ENCODE measurements at regions not wholly inside any gene's neighbourhood (a gene's known extent, or its start where the extent isn't known, plus 50 kb on each side); places are given as distances from the start of the nearest gene placed in this dataset.

DNA sequence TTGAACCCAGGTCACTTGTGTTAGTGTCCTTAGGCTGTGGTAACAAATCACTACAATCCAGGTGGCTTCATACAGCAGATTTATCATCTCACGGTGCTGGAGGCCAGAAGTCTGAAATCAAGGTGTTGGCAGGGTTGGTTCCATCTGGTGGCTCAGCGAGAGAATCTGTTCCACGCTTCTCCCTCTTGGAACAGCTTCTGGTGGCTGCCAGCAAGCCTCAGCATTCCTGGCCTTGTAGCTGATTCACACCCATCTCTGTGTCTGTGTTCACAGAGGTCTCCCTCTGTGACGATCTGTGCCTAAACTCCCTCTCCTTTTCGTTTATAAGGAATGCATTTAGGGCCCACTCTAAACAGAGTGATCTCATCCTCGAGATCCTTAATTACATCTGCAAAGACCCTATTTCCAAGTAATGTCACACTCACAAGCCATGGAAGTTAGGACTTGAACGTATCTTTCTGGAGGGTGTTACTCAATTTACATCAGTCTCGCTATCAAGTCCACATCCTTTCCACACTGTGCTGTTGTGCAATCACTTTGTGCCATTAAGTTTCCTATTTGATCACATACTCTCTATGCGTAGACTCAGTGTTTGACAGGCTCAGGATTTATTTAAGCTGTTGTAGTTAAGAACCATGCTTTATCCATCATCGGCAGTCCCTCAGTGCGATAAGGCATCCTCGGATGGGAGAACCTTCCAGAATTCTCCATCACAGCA is 164.4 kb downstream of the SOCS6 start:
- no peak for DNase-seq (ENCODE audit: low read depth)

DNA sequence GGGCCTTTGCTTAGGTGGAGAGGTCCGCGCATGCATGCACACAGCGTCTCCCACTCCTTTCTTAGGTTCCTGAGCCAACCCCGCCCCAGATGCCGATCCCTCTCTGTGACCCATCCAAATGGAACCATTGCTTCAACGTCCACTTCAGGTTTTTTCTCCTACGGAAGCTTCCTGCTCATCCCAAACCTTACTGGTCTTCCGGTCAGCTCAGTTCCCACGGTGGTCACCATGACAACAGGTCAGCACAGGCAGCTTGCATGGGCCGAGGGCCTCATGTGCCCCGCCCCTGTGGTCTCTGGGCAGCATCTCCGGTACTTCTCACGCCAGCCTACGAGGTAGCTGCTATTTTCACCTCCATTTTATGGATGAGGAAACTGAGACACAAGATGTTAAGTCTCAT is 163.7 kb downstream of the SOCS6 start:
- no peak for DNase-seq (ENCODE audit: low read depth)

DNA sequence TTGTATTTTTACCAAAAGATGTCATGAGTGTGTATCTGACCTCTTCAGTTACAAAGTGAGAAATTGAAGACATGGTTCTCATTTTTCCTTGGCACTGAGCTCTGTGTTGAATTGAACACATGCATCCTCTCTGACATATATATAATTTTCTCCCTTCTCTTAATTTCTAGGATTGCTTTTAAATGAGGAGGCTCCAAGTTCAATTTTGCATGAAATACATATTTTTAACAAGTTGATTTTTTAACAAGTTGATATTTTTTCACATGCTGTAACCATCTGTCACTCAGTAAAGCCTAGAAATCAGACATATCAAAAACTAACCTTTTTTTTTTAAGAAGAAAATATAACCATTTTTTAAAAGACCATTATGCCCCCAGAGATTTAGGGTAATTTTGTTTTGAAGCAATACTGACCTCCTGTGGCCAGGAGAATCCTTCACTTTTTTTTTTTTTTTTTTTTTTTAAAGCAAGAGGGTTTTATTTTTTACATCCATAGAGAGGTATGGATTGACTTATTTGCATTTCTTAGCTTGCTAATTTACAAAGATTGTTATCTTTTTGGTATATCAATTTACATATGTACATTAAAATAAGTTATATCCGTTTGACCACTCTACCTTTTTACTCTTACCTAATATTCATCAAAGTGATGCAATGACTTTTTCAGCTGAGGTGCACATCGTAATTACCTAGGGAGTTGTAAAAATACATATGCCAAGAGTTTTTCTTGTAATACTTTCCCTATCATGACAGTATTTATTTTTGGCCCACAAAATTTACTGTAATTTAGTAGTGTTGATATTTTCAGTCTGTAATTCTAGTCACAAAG is 161.8 kb downstream of the SOCS6 start:
- DNase-seq (ENCODE audit: low read depth), result no peak

- DNase-seq (ENCODE audit: low read depth), result no peak
These were observed 159.7 kb downstream of the SOCS6 start for GRCh38 chr18:70448588-70448987.

GRCh38 chr18:70446063-70446462 is 157.2 kb downstream of the SOCS6 start:
- no peak for DNase-seq (ENCODE audit: low read depth)

DNA sequence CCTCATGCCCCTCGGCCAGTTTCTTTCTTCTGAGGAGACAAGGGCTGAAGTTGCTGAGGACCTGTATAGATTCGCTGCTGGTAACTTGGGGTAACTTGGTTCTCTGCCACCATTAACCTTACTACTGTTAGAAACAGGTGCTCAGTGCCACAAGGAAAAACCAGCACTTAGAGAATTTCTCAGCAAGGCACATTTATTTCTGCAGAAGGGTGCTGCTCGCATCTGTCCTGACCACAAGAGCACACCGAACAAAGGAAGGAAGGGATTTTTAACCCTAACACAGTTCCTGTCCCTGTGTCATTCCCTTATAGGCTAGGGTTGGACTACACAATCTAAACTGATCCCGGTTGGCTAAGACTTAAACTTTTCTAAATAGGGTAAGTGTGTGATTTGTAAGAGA is 154.1 kb downstream of the SOCS6 start:
- DNase-seq (ENCODE audit: low read depth), result no peak

- DNase-seq (ENCODE audit: low read depth), result no peak
These were observed 144.1 kb downstream of the SOCS6 start for GRCh38 chr18:70432804-70433400.

- DNase-seq (ENCODE audit: low read depth), result no peak
These were observed 142.4 kb downstream of the SOCS6 start for GRCh38 chr18:70431203-70431624.

GRCh38 chr18:70430501-70431173 is 141.8 kb downstream of the SOCS6 start:
- DNase-seq (ENCODE audit: low read depth), result no peak

DNA sequence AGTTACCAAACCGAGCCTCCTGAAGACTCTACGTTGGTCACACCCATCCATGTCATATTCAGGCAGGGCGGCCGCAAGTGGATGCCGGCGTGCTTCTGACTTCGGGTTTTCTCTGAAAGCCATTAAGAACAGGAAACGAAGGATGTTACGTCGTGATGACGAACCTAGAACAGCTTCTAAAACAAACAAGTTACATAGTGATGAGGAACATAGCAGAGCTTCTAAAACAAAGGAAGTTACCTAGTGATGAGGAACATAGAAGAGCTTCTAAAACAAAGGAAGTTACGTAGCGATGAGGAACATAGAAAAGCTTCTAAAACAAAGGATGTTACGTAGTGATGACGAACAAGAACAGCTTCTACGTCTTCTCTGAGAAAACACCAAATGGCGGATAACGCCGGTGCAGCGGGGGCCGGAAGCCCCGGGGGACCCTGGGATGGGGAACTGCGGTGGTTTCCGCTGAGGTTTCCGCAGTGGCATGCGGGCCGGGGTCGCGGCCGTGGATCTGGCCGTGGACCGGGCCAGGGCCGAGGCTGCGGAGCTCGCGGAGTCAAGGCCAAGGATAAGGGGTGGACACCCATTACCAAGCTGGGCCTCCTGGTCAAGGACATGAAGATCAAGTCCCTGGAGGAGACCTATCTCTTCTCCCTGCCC is 141.1 kb downstream of the SOCS6 start:
- no peak for DNase-seq (ENCODE audit: low read depth)

DNA sequence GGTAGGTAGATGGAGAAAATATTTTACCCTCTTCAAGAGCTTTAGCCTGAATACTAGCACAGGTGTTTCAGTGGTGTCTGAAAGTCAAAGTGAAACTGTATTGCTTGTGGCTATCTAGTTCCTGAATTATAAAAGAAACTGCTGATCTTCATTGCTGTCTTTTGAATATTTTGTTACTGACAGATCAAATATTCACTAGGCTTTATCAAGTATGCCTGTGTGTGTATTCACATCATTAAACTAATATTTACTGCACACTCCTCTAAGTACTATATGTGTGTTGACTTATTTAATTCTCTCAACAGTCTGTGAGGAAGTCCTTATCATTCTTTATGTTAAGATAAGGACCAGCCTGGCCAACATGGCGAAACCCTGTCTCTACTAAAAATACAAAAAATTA is 139.6 kb downstream of the SOCS6 start:
- no peak for DNase-seq (ENCODE audit: low read depth)

GRCh38 chr18:70426818-70427217 is 138.0 kb downstream of the SOCS6 start:
- no peak for DNase-seq (ENCODE audit: low read depth)

GRCh38 chr18:70425236-70425635 is 136.4 kb downstream of the SOCS6 start:
- no peak for DNase-seq (ENCODE audit: low read depth)

DNA sequence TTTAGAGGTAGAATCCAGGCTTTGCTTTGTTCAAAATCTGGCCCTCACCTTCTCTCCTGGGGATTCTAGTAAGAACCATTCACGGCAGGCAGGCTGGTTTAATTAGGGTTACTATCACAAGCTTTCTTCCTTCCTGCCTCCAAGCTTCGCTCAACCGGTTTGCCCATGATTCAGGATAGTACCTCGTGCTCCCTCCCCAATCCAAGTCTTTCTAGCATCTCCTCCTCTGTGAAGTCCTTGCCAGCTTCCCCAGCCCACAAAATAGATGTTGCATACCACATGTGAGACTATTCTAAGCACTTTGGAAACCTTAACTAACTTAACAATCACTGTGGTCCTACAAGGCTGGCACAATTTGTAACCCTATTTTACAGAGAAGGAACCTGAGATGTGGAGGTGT is 135.1 kb downstream of the SOCS6 start:
- no peak for DNase-seq (ENCODE audit: low read depth)

DNA sequence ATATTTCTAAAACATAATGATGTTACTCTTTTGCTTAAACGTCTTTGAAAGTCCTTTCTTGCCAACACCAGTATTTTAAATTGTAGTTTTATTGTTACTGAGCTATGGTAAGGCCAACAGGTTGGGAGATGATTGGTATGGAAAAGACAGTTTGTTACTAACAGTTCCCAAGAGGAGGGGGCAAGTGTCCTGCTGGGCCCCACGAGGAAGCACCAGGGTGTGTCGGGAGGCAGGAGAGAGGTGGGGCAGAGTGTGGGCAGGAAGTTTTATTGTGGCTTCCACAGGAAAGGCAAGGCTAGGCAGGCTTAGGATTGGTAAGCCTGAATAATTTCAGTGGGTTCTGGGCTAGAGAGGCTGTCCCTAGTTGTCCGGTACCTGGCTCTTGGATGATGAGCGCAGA is 134.3 kb downstream of the SOCS6 start:
- no peak for DNase-seq (ENCODE audit: low read depth)

- DNase-seq (ENCODE audit: low read depth), result no peak
These were observed 133.6 kb downstream of the SOCS6 start for GRCh38 chr18:70422391-70422965.

- DNase-seq (ENCODE audit: low read depth), result no peak
These were observed 132.9 kb downstream of the SOCS6 start for GRCh38 chr18:70421471-70422390.

GRCh38 chr18:70420146-70420898 is 131.5 kb downstream of the SOCS6 start:
- no peak for DNase-seq (ENCODE audit: low read depth)

DNA sequence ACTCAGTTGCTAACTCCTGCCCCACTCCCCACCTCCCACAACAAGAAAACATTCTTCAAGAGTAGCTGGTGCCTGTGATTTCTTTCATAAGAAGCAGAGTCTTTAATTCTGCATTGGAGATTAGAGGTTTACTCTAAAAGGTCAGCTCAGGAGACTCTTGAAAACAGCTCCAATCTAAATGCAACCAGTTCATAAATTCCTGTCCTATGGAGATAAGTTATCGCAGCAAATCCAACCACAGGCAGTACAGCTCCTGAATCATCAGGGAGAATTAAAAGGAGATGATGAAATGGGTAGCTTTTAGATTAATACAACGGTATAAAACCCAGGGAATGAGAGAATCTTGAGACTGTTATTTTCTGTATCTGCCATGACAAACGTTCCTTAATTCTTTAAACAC is 130.7 kb downstream of the SOCS6 start:
- DNase-seq (ENCODE audit: low read depth), result no peak
